ENCODE measurements at regions not wholly inside any gene's neighbourhood (a gene's known extent, or its start where the extent isn't known, plus 50 kb on each side); places are given as distances from the start of the nearest gene placed in this dataset.

DNA sequence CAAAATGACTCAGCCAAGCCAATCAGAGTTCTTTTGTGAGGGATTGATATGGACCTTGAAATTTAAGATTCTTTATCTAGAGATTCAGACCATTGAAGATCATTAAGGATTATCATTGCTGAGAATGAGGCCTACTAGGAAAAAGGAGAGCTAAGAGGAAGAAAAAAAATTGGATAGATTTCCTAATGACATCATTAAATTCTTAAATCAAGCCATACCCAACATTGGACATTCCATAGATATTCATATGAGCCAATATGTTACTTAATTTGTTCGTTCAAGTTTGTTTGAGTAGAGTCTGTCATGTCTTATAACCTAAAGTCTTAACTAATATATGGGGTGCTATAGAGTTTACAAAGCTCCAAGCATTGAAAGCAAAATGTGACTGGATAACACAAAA, 727.9 kb upstream of the SEMA6A start:
- no peak for DNase-seq (ENCODE audit: low read depth)

DNA sequence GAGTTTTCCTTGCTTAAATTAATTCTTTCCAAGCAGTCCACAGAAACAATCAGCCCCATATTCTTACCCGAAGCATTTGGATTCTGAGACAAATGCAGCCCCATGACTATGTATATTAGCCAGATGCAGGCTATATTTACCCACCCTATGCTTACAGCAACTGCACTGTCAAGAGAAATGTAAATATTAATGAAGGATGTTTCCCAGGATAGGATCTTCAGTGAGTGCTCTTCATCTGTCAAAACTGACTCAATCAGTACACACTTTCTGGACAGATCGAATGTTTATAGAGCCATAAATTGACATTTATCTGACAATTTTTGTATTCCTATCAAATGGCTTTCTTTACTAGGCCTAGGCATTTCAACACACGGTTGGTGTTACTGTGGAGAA, 725.3 kb upstream of the SEMA6A start:
- DNase-seq (ENCODE audit: low read depth), result no peak

DNA sequence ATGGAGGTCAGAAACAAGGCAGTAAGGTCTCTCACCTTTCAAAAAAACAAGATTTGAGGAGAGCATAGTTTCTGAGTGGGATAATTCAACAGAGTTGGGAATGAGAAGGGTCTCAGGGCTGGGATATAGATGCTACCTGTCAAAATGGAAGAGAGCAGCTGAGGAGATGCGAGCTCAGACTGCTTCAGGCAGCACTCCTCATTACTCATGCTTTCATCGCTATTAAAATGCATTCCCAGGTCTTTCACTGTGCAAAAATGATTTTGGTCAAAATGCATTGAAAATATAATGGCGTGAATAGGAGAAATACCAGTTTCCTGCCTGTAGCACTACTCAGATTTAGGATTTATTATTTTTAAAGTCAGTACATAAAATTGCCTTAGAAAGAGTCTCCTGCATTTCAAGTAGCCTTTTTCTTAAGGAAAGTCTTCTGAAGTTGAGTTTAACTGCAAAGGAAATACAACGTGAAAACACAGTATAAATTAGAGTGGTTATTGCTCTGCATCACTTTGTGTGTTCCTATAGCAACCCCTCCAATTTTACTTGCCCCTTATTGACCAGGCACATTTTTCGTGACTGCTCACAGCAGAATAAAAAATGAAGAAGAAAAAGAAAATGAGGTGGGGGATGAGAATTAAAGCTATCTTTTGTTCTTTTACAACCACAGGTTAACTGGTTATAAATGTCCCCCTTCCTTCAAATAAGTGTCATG, 724.8 kb upstream of the SEMA6A start:
- no peak for DNase-seq (ENCODE audit: low read depth)

DNA sequence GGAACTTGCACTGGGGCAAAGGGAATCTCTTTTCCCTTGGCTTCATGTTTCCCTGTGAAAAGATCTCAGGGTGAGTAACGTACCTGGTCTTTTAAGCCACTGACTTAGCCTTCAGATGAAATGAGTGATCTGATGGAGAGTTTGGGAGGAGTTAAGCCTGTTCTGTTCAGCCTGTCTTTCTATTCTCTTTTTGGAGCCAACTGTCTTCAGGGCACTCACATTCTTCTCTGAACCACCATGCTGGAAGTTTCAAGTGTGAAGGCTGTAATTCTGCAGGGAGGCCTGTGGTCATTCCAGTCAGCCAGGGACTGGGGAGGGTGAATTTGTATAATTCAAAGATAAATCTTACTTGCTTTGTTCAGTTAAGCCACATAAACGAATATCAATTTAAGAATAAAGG, 722.2 kb upstream of the SEMA6A start:
- no peak for DNase-seq (ENCODE audit: low read depth)

DNA sequence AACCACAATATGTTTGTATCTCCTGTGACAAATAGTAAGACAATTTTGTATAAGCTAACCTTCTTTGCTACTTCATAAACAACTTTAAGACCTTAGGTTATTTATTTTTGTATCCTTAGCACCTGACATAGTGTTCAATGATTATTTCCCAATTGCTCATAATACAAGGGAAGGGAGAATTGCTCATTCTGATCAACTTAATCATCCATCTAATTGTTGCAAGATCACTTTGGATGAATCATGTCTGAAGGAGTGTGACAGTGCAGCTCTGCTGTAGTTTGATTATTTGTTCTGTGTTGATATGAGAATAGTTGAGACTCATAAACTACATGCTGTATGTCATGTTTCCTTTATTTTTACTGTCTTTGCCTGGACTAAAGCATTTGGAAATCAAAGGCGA, 721.3 kb upstream of the SEMA6A start:
- no peak for DNase-seq (ENCODE audit: low read depth)

DNA sequence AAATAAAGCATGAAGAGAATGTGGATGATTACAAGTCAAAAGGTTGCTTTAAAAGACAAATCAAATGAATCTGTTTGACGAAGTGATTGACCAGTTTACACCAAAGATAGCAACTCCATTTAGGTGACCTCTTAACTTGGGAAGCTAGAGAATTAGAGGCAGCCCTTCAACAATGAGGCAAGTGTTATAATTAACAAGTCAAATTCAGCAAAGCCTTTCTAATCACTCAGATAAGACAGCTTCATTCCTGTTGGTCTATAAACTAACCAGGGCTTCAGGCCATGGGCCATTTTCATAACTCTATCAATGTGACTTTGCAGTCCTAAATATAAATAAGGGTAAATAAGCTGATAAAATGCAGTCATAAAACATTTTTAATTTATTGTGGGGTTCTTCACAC, 712.2 kb upstream of the SEMA6A start:
- no peak for DNase-seq (ENCODE audit: low read depth)

DNA sequence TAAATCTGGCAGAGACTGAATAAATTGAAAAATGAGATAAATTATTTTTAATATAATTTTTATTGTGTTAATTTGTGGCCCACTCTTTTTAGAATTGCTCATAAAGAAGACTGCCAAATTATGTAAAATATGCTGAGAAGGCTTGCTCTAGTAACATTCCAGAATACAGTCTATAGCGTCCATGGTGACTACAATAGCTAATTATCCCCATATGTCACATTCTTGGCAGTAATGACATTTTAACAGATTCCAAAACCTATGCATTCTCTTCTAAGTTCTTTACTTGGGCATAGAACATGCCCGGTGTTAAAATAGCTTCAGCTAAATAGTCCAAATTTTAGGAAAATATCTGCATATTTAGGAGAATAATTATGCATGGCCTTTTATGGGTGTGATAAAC, 697.0 kb upstream of the SEMA6A start:
- no peak for DNase-seq (ENCODE audit: low read depth)

DNA sequence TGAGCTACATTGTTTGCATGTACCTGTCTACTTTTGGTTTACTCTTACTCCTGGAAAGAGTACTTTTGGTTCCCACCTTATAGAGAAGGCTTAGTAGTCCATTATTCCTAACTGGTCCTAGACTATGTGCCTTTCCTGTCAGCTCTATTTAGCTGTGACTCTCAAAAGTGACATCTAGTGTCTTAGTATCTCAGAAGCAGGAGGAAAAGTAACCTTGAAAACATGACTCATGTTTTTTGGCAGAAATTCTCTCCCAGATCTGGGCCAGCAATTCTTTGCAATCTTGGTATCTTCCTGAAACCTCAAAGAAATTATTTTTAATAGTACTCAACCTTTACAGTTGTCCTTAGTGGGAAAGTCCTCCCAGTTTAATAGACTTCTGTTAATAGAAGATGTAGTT, 691.7 kb upstream of the SEMA6A start:
- DNase-seq (ENCODE audit: low read depth), result no peak

DNA sequence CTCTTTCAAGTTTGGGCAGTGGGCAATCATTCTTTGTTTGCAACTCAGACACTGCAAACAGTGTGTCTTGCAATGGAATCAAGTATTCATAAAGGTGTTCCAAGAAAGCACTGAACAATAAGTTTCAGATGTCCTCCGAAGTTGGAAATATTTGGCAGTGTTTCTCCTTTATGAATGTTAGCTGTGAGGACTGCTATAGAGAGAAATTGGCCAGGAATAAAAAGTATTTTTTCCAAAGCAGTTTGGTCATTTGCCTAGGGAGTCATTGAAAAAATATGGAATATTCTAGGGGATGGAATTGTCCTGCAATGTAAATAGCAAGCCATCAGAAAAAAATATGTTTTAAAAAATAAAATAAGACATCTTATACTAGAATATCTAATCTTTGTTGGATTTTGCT, 688.6 kb upstream of the SEMA6A start:
- DNase-seq (ENCODE audit: low read depth), result no peak

DNA sequence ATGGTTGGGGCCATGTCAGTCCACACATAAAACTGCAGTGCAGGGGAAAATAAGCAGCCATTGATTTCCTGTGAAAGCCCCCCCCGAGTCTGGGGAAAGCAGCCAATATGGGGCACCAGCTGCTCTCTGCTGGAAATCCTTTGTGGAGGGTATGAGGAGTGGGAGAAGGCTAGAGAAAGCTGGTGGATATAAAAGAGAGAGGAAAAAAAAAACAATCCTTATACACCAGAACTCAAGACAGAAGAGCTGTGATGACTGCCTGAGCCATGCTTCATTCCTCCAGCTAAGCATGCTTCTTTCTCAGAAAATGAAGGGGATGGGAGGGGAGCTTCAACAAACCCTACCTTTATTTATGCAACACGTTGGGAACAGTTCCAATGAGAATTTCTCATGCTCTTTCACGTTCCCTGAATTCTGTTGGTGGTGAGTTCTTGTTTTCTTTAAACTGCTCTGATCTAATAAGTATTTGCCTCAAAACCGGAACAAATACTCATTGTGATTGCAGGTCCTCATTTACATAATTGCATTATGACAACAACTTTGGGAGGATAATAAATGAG, 688.0 kb upstream of the SEMA6A start:
- no peak for DNase-seq (ENCODE audit: low read depth)

DNA sequence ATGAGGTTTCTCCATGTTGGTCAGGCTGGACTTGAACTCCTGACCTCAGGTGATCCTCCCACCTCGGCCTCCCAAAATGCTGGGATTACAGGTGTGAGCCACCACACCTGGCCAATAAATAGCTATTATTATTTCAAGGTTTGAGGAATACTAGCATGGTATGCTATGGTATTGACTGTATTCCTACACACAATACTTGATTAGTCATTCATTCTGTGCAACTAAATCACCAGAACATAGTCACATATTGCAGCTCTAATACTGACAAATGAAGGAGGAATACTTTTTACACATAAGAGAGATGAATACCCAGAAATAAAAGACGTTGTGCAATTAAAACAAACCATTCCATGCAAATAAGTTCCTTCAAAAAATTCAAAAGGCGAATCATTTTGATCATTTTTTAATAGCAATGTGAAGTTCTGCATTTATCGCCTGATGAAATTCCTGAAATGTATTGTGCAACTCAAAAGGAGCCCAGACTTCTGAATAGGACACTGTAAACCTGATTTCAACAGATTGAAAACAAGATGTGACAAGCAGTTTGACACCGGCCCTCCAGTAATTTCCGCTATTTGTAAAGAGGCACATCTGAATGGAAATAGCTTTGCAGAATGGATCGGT, 687.4 kb upstream of the SEMA6A start:
- DNase-seq (ENCODE audit: low read depth), result no peak

DNA sequence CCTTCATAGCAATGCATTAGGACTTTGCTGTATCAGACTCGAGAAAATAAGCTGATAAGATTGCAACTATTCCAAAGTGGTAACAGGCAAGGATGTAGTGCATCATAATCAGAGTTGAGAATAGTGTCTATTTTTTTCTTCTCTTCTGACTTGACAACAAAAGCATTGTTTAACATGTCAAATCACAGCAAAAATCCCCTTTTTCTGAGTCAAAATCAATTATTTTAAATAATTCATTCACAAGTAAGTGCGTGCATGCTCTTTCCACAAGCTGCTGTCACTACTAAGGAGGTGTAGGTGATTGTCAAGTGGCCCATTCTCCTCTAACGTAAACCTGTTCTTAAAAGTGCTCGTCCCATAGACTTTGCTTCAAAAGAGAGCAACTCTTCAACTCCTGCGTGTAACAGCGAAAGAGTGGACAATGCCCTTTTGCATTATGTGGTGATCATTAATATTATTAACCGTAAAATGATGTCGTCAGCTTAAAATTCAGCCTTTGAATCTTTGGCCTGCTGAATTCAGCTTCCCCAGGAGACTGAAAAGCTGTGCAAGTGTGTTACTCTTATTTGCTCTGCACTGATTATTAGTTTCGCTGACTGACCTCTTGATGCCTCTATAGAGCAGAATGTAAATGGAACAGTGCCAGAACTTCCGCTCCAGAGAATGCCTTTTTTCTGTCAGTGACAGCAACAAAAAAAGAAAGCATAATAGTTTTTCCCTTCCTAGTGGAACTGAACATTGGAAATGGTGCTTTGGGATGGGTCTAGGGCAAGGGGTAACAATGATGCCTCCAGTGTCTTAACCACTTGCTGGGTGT, 680.8 kb upstream of the SEMA6A start:
- no peak for DNase-seq (ENCODE audit: low read depth)

DNA sequence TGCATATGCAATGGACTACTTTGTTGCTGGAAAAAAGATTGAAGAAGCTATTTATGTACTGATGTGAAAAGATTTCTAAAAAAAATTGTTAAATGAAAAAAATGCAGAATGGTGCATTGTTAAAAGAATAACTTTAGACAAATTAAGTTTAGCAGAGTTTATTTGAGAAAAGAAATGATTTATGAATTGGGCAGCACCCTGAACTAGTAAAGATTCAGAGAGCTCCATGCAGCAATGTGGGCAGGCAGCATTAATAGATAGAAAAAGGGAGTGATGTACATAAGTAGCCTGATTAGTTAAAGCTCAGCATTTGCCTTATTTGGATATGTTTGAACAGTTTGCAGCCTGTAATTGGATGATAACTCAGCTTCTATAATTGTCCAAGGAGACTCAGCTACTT, 677.9 kb upstream of the SEMA6A start:
- no peak for DNase-seq (ENCODE audit: low read depth)

DNA sequence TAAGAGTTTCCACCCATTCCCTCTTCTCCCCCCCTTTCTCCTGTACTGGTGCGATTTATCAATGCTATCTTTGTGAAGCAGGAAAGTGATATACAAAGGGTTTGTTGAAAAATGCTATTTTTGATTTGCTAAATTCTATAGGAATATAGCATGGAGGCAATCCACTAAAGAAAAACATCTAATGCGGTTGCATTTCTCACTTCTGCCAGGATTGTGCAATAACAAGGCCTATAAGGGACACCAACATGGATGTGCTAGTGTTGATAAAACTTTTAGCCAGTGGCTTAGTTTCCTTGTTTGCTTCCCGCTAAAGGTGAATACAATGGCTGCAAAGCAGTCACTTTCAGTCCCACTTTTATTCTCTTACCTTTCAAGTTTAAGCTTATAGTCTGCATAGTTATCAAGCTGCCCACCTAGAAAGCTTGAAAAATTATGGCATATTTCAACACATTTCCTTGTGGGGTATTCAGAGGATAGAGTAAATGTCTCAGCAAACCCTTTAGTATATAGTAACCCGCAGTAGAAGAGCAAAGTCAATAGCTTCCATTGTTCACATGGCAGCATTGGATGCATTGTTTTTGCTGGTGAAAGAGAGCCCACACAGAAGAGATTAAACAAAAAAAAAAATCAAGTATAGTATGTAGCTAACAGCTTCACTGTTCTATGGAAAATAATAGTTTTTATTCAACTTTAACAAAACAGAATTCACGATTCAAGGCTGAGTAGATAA, 674.6 kb upstream of the SEMA6A start:
- DNase-seq (ENCODE audit: low read depth), result no peak

DNA sequence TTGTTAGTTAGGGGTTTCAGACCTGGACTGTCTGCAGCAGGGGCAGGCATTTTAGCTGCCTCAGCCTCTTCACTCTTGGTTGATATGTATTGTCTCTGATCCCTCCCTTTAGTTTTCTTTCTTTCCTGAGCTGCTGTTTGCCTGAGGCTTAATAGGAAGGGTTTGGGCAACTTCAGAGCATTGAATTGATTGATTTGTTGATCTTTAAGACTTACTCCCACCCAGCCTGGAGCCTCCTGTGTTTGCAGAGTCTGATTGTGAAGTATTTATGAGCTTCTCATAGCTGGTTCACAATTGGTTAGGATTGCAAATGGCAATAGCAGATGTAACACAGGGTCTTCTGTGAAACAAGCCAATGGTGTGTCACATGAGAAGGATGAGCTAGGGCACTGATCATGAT, 671.8 kb upstream of the SEMA6A start:
- DNase-seq (ENCODE audit: low read depth), result no peak

DNA sequence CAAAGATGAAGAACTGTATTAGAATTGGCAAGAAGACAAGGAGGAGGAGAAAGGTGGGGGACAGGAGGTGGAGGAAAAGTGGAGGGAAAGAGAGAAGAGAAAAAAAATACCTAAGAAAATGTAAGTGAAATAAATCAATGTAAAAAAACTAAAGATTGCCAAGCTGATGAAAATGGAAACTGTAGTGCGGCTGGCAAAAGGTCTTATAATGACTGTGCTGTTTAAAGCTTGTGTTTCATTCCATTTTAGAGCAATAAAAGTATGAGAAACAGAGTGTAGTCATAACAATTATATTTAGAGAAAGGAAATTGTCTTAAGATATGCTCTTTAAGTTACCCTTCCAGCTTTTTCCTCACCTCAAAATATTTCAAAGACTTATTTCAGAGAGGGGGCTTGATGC, 670.5 kb upstream of the SEMA6A start:
- no peak for DNase-seq (ENCODE audit: low read depth)

DNA sequence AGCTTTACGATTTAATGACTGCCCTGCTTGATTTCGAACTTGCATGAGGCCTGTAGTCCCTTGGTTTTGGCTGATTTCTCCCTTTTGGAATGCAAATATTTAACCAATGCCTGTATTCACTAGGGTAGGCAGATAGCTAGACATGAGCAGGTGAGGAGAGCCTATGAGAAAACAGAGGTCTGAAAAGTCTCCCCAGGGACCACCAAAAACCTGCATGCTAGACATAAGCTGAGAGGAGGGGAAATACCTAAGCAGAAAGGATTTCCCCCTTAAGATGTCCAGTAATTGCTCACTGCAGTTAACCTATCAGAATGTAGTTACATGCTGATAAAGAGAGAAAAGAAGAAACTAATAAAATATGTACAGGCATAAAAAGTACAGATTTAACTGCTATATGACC, 667.4 kb upstream of the SEMA6A start:
- no peak for DNase-seq (ENCODE audit: low read depth)

DNA sequence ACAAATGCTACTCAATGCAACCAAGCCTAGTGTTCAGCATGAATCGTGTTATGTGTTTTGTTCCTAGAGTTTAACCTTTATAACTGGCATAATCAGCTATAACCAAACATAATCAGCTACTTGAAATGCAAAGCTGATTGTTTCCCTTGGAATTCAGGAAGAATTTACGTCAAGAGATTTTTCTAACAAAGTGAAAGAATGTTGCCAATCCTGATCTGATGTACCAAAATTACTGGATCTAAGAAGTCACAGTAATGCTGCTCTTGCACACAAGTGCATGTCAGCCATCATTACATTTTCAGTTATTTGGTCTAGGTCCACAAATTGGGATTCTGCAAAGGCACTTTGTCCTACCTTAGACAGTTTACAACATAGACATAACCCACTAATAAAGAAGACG, 662.3 kb upstream of the SEMA6A start:
- DNase-seq (ENCODE audit: low read depth), result no peak

DNA sequence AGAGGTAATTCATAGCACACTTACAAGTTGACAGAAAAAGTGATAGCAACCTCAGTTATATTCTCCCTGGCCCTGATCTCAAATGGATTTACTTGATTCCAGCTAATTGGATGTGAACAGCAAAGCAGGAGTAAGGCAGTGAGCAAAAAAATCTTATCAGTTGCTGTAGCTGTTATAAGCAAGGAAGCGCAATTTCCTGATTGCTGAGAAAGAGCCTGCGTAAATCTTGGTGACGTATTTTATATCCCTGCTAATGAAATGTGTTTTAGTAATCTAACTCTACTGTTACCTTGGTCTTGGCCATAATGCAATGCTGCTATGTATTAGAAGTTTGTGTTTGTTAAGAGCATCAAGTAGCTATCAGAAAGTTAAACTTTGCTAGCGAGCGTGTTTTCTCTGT, 661.2 kb upstream of the SEMA6A start:
- DNase-seq (ENCODE audit: low read depth), result no peak

DNA sequence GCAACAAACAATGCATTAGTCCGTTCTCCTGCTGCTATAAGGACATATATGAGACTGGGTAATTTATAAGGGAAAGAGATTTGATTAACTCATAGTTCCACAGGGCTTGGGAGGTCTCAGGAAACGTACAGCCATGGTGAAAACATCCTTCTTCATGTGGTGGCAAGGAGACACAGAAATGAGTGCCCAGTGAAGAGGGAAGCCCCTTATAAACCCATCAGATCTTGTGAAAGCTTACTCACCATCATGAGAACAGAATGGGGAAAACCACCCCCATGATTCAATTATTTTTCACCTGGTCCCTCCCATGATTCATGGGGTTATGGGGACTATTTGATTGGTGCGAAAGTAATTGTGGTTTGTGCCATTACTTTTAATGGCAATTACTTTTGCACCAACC, 655.8 kb upstream of the SEMA6A start:
- no peak for DNase-seq (ENCODE audit: low read depth)

DNA sequence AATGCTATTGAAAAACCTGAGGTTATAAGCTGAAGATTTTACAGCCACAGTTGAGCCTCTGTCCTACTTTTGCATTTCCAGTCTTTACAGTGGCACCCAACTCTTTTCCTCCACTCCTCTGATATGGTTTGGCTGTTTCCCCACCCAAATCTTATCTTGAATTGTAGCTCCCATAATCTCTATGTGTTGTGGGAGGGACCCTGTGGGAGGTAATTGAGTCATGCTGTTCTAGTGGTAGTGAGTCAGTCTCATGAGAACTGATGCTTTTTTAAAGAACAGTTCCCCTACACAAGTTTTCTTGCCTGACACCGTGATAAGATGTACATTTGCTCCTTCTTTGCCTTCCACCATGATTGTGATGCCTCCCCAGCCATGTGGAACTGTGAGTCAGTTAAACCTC, 646.1 kb upstream of the SEMA6A start:
- no peak for DNase-seq (ENCODE audit: low read depth)

DNA sequence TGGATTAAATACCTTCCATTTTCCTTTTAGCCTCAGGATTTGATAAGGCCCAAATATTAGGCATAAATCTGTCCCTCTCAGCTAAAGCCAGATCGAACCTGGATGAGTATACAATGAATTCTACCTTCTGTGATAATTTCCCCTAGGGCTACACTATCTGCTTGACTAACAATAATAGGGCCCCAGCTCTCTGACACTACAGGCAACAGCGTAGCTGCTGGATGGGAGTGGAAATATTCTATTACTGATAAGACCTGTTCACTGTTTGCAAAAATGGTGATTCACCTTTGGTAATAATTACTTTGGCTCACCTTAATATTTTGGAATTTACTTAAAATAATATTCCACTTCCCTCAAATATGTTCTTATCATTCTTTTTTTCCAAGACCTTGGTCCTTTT, 644.2 kb upstream of the SEMA6A start:
- DNase-seq (ENCODE audit: low read depth), result no peak

Data from activated T-cell treated with anti-CD3 and anti-CD28 coated beads for 24 hours (primary cell).